ENCODE measurements at regions not wholly inside any gene's neighbourhood (a gene's known extent, or its start where the extent isn't known, plus 50 kb on each side); places are given as distances from the start of the nearest gene placed in this dataset.

GRCh38 chr13:105773863-105774538 lies 761.5 kb downstream of the EFNB2 start:
- TF ChIP-seq CTCF (IDR thresholded peaks at IDR 0.05; ENCODE audit: low read depth, low read length, poor library complexity, severe bottlenecking) (no peak), EZH2phosphoT487 (IDR thresholded peaks at IDR 0.05; ENCODE audit: borderline replicate concordance, low read length) (no peak)
